SU-DHL-6 (cell line): ENCODE measurements at regions not wholly inside any gene's neighbourhood (a gene's known extent, or its start where the extent isn't known, plus 50 kb on each side); places are given as distances from the start of the nearest gene placed in this dataset.

Experiments
- H2AFZ ChIP-seq: fragments of 200-600 bp; sonication (generic); 2 replicates; pipeline ENCODE4 v1.6.1; 2014; ENCODE audit warnings: low read depth, mild to moderate bottlenecking, moderate library complexity, mixed read lengths, antibody characterized with exemption, low read length; ENCODE audit not compliant: severe bottlenecking
- H3F3A ChIP-seq: fragments of 200-600 bp; shearing (Covaris generic); 2 replicates; pipeline ENCODE4 v1.6.0; 2016; ENCODE audit warnings: antibody characterized with exemption, mild to moderate bottlenecking; ENCODE audit not compliant: insufficient read depth
- H3K27ac ChIP-seq: fragments of 200-600 bp; sonication (generic); 2 replicates; pipeline ENCODE4 v1.5.1; 2016; ENCODE audit warnings: low read depth, mild to moderate bottlenecking, low read length, moderate library complexity, mixed read lengths
- H3K27me3 ChIP-seq: fragments of 200-600 bp; sonication (generic), shearing (Covaris generic); 2 replicates; pipeline ENCODE4 v1.6.0; 2014; ENCODE audit warnings: mild to moderate bottlenecking, low read length
- H3K36me3 ChIP-seq: fragments of 200-600 bp; sonication (generic); 2 replicates; pipeline ENCODE4 v1.6.1; 2014; ENCODE audit warnings: mild to moderate bottlenecking, low read length, mixed read lengths
- H3K4me2 ChIP-seq: fragments of 300-600, 200-600 bp; shearing (Covaris generic), sonication (generic); 2 replicates; pipeline ENCODE4 v1.6.0; 2014; ENCODE audit warnings: low read length, low read depth, mild to moderate bottlenecking; ENCODE audit not compliant: poor library complexity, severe bottlenecking
- H3K4me3 ChIP-seq: fragments of 200-600 bp; sonication (generic); 2 replicates; pipeline ENCODE4 v1.5.1; 2014; ENCODE audit warnings: antibody characterized with exemption, low read length, mild to moderate bottlenecking, mixed read lengths; ENCODE audit not compliant: insufficient read depth, poor library complexity, severe bottlenecking
- H3K79me2 ChIP-seq: fragments of 200-600 bp; sonication (generic); 2 replicates; pipeline ENCODE4 v1.6.1; 2014; ENCODE audit warnings: mild to moderate bottlenecking, low read length, moderate library complexity; ENCODE audit not compliant: insufficient read depth
- H3K9ac ChIP-seq: fragments of 200-600 bp; sonication (generic); 2 replicates; pipeline ENCODE4 v1.7.0; 2014; ENCODE audit warnings: mild to moderate bottlenecking, low read length
- H3K9me2 ChIP-seq: fragments of 200-600 bp; sonication (generic); replicated peaks from 2 replicates; pipeline ENCODE4 v1.6.1; 2014; ENCODE audit warnings: low read length; ENCODE audit not compliant: insufficient read depth
- H3K9me3 ChIP-seq: fragments of 200-600 bp; sonication (generic); 2 replicates; pipeline ENCODE4 v1.6.1; 2014; ENCODE audit warnings: low read length, mixed read lengths; ENCODE audit not compliant: insufficient read depth
- H4K20me1 ChIP-seq: fragments of 200-600 bp; sonication (generic); 2 replicates; pipeline ENCODE4 v1.6.1; 2014; ENCODE audit warnings: low read depth, mild to moderate bottlenecking, antibody characterized with exemption, low read length, moderate library complexity, mixed read lengths
- EZH2phosphoT487 ChIP-seq: fragments of 200-600 bp; sonication (generic), shearing (Covaris generic); conservative IDR thresholded peaks from 2 replicates; pipeline ENCODE4 v1.6.1; 2018; ENCODE audit warnings: mild to moderate bottlenecking, antibody characterized with exemption, low read length, moderate library complexity, mixed read lengths
- TF ChIP-seq, protein P1 (sequence below): fragments of 200-600 bp; sonication (generic); IDR thresholded peaks from one replicate; pipeline ENCODE4 v1.5.1; 2017; ENCODE audit warnings: antibody characterized with exemption, mild to moderate bottlenecking, low read length, moderate library complexity; ENCODE audit not compliant: insufficient read depth, poor library complexity, severe bottlenecking

DNA sequence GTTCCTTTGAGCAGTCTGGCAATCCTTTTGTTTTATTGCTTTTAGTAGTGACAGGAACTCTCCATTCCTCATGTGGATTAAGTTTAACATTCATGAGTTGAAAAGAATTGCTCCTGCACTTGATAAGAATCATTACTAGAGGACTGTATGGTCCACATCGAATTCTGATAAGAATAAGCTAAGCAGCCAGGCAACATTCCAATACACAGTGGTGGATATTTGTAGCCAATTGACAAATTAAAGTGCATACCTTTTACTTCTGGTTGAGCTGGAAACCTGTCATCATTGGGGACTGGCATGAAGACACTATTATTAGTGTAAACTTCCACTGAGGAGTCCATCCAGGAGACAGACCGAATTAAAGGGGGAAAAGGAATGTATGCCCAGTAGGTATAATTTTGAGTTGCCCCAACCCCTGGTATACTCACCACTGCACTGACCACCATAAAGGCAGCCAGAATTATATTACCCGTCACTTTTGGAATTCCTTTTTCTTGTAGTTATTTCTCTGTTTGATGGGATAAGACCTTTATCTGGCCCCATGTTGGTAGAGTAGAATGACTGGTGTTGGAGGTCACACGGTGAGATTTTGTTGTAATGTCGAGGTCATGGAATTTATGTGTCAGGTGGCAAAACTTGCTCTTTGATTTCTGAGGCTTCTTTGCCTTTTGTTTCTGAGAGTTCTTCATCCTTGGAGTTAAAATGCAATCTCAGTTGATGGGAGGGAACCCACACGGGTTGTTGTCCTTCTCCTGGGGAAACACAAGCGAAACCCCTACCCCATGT, 72.1 kb upstream of the ARL4D start:
- H3K9ac ChIP-seq = no peak overlapping the region
- no peaks in the 10 kb centered on the region for H3K27me3 ChIP-seq
- no peaks in the 10 kb centered on the region for H3K9me2 ChIP-seq
- no peaks in the 10 kb centered on the region for H3F3A ChIP-seq
- H3K79me2 ChIP-seq = no peaks in the 10 kb centered on the region
- H3K27ac ChIP-seq = no peak overlapping the region
- H3K4me2 ChIP-seq = no peak overlapping the region
- H3K9me3 ChIP-seq = no peaks in the 10 kb centered on the region
- H2AFZ ChIP-seq = no peak overlapping the region
- no peak for TF ChIP-seq EZH2phosphoT487
- TF ChIP-seq, protein P1, sequence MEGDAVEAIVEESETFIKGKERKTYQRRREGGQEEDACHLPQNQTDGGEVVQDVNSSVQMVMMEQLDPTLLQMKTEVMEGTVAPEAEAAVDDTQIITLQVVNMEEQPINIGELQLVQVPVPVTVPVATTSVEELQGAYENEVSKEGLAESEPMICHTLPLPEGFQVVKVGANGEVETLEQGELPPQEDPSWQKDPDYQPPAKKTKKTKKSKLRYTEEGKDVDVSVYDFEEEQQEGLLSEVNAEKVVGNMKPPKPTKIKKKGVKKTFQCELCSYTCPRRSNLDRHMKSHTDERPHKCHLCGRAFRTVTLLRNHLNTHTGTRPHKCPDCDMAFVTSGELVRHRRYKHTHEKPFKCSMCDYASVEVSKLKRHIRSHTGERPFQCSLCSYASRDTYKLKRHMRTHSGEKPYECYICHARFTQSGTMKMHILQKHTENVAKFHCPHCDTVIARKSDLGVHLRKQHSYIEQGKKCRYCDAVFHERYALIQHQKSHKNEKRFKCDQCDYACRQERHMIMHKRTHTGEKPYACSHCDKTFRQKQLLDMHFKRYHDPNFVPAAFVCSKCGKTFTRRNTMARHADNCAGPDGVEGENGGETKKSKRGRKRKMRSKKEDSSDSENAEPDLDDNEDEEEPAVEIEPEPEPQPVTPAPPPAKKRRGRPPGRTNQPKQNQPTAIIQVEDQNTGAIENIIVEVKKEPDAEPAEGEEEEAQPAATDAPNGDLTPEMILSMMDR = no peak
- no peaks in the 10 kb centered on the region for H4K20me1 ChIP-seq
- no peaks in the 10 kb centered on the region for H3K36me3 ChIP-seq
- H3K4me3 ChIP-seq = no peak overlapping the region

GRCh38 chr17:43324205-43324893, 74.4 kb upstream of the ARL4D start:
- no peak overlapping the region for H3K4me3 ChIP-seq
- H3K9me2 ChIP-seq = no peaks in the 10 kb centered on the region
- no peak overlapping the region for H3K27ac ChIP-seq
- H3K9ac ChIP-seq = no peak overlapping the region
- H3K9me3 ChIP-seq = peaks cover 8% of the 10 kb centered on the region; the same call in 1 of the 2 replicates
- H3K79me2 ChIP-seq = no peaks in the 10 kb centered on the region
- H3K27me3 ChIP-seq = no peaks in the 10 kb centered on the region
- H2AFZ ChIP-seq = no peak overlapping the region
- no peaks in the 10 kb centered on the region for H3F3A ChIP-seq
- H4K20me1 ChIP-seq = no peaks in the 10 kb centered on the region
- TF ChIP-seq EZH2phosphoT487 = no peak
- TF ChIP-seq, protein P1 = no peak
- no peak overlapping the region for H3K4me2 ChIP-seq
- no peaks in the 10 kb centered on the region for H3K36me3 ChIP-seq

DNA sequence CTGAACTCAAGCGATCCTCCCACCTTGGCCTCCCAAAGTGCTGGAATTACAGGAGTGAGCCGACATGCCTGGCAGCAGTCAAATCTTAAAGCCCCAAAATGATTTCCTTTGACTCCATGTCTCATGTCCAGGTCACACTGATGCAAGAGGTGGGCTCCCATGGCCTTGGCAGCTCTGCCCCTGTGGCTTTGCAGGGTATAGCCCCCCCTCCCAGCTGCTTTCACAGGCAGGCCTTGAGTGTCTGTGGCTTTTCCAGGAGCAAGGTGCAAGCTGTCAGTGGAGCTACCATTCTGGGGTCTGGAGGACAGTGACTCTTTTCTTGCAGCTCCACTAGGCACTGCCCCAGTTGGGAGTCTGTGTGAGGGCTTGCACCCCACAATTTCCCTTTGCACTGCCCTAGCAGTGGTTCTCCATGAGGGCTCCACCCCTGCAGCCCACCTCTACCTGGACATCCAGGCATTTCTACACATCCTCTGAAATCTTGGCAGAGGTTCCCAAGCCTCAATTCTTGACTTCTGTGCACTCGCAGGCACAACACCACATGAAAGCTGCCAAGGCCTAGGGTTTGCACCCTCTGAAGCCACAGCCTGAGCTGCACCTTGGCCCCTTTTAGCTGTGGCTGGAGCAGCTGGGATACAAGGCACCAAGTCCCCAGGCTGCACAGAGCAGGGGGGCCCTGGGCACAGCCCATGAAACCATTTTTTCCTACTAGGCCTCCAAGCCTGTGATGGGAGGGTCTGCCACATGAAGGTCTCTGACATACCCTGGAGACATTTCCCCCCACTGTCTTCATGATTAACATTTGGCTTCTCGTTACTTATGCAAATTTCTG, 79.3 kb upstream of the ARL4D start:
- H3K36me3 ChIP-seq = no peaks in the 10 kb centered on the region
- H3K9me3 ChIP-seq = peaks cover 10% of the 10 kb centered on the region; the same call in 1 of the 2 replicates
- no peak overlapping the region for H3K9ac ChIP-seq
- H3K27me3 ChIP-seq = no peaks in the 10 kb centered on the region
- no peak overlapping the region for H3K4me2 ChIP-seq
- peaks cover 4% of the 10 kb centered on the region for H3F3A ChIP-seq
- no peak overlapping the region for H3K27ac ChIP-seq
- no peaks in the 10 kb centered on the region for H3K9me2 ChIP-seq
- no peak overlapping the region for H2AFZ ChIP-seq
- no peaks in the 10 kb centered on the region for H3K79me2 ChIP-seq
- no peaks in the 10 kb centered on the region for H4K20me1 ChIP-seq
- no peak overlapping the region for H3K4me3 ChIP-seq
- TF ChIP-seq, protein P1 = no peak
- no peak for TF ChIP-seq EZH2phosphoT487
